Breast epithelium (tissue), 3 donors: ENCODE measurements at regions not wholly inside any gene's neighbourhood (a gene's known extent, or its start where the extent isn't known, plus 50 kb on each side); places are given as distances from the start of the nearest gene placed in this dataset.

ENCODE experiments used
- CTCF ChIP-seq, 3 donors: fragments of 450-650 bp; IDR thresholded peaks; one replicate each; pipeline ENCODE4 v1.5.1; 2016 to 2017; ENCODE audit warnings: antibody characterized with exemption in 3 of 3, mild to moderate bottlenecking in 3 of 3, moderate library complexity in 3 of 3
- POLR2AphosphoS5 ChIP-seq, 3 donors: sonication (generic); formaldehyde crosslinking; IDR thresholded peaks; one replicate each; pipeline ENCODE4 v1.6.1; 2017; ENCODE audit warnings: antibody characterized with exemption in 3 of 3

DNA sequence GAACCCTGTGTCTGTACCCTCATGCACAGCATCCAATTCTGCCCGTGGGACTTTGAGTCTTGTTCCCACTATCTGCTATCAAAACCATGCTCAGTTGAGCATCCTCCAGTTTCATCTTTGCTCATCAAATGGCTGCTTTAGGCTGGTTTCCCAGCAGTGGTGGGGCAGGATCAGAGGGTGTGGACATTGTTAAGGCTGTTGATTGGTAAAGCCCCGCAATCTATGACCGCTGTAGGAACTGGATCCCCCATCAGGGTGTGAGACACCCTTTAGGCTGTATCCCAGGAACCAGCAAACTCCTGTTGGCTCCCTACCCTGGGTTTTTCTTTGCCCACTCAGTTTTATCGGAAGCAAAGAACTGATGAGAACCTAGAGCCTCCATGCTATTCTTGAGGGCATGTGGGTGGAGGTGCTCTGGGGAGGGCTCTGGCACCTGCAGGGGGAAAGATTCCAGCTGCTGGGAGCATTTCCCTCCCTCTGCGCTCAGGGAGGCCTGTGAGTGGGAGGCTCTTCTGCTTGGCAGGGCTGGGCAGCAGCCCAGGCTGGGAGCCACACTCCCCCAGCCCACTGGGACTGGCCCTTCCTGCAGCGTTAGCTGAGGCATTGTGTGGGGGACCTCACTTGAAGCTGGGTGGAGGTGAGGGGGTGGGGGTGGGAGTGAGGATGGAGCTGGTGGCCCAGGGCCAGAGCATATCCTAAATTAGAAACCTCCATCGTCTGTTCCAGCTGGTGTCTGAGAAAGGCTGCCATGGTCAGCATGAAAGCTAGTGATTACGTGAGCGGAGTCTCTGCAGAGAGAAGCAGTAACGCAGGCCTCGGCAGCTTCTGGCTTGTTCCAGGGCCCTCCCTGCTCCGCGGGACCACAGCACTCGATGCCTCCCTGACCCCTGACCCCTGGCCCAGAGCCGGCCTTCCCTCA lies 160.6 kb downstream of the IRF8 start:
- TF ChIP-seq CTCF (IDR thresholded peaks at IDR 0.05) (no peak), POLR2AphosphoS5 (IDR thresholded peaks at IDR 0.05) (no peak)
